SK-N-SH treated with all-trans-retinoic acid at 6 μM for 48 hours (cell line): ENCODE measurements at regions not wholly inside any gene's neighbourhood (a gene's known extent, or its start where the extent isn't known, plus 50 kb on each side); places are given as distances from the start of the nearest gene placed in this dataset.

Source experiments
- ATAC-seq: fragments of 200-7000 bp; cut with Tn5 transposase; 3 replicates; pipeline ENCODE4 v1.9.1; 2020; ENCODE audit warnings: mild to moderate bottlenecking, moderate library complexity
- ARNTL ChIP-seq: fragments of 450-650 bp; formaldehyde crosslinking; IDR thresholded peaks from 2 replicates; pipeline ENCODE4 v1.5.0; 2020; ENCODE audit warnings: low read depth, mild to moderate bottlenecking, moderate library complexity, borderline replicate concordance
- BACH2 ChIP-seq: fragments of 250-450 bp; sonication (Bioruptor Pico); IDR thresholded peaks from 2 replicates; pipeline ENCODE4 v1.9.0; 2021; ENCODE audit warnings: mild to moderate bottlenecking, borderline replicate concordance
- CREB5 ChIP-seq: fragments of 250-450 bp; sonication (Bioruptor Pico); IDR thresholded peaks from 2 replicates; pipeline ENCODE4 v1.5.1; 2020; ENCODE audit warnings: low read depth, mild to moderate bottlenecking, moderate library complexity
- CSDC2 ChIP-seq: fragments of 250-450 bp; sonication (Bioruptor Pico); IDR thresholded peaks from 2 replicates; pipeline ENCODE4 v1.5.0; 2020; ENCODE audit warnings: mild to moderate bottlenecking, moderate library complexity
- ESRRG ChIP-seq: fragments of 250-450 bp; sonication (Bioruptor Pico); IDR thresholded peaks from 2 replicates; pipeline ENCODE4 v1.6.1; 2021; ENCODE audit warnings: mild to moderate bottlenecking
- GLIS3 ChIP-seq: fragments of 250-450 bp; sonication (Bioruptor Pico); IDR thresholded peaks from 2 replicates; pipeline ENCODE4 v1.5.0; 2020; ENCODE audit warnings: mild to moderate bottlenecking, moderate library complexity
- ISL1 ChIP-seq: fragments of 250-450 bp; sonication (Bioruptor Pico); IDR thresholded peaks from 2 replicates; pipeline ENCODE4 v2.1.2; 2022; ENCODE audit warnings: mild to moderate bottlenecking, moderate library complexity
- OSR1 ChIP-seq: fragments of 250-450 bp; sonication (Bioruptor Pico); IDR thresholded peaks from 2 replicates; pipeline ENCODE4 v1.8.0; 2022; ENCODE audit warnings: moderate library complexity, mild to moderate bottlenecking, inconsistent platforms
- PPARA ChIP-seq: fragments of 250-450 bp; sonication (Bioruptor Pico); IDR thresholded peaks from 2 replicates; pipeline ENCODE4 v1.5.0; 2020; ENCODE audit warnings: mild to moderate bottlenecking, borderline replicate concordance
- RARB ChIP-seq: fragments of 250-450 bp; sonication (Bioruptor Pico); IDR thresholded peaks from 2 replicates; pipeline ENCODE4 v1.8.0; 2021; ENCODE audit warnings: mild to moderate bottlenecking, moderate library complexity
- SNAI2 ChIP-seq: fragments of 250-450 bp; sonication (Bioruptor Pico); IDR thresholded peaks from 2 replicates; pipeline ENCODE4 v1.5.0; 2020; ENCODE audit warnings: mild to moderate bottlenecking, moderate library complexity
- TCF4 ChIP-seq: fragments of 250-450 bp; sonication (Bioruptor Pico); IDR thresholded peaks from 2 replicates; pipeline ENCODE4 v1.8.0; 2021; ENCODE audit warnings: mild to moderate bottlenecking, moderate library complexity, borderline replicate concordance
- TOX ChIP-seq: fragments of 250-450 bp; sonication (Bioruptor Pico); IDR thresholded peaks from 2 replicates; pipeline ENCODE4 v1.8.0; 2021; ENCODE audit warnings: mild to moderate bottlenecking, moderate library complexity, borderline replicate concordance
- ZC3H10 ChIP-seq: fragments of 250-450 bp; sonication (Bioruptor Pico); IDR thresholded peaks from 2 replicates; pipeline ENCODE4 v1.5.1; 2021; ENCODE audit warnings: mild to moderate bottlenecking, moderate library complexity
- ZFP3 ChIP-seq: fragments of 250-450 bp; sonication (Bioruptor Pico); IDR thresholded peaks from 2 replicates; pipeline ENCODE4 v1.5.0; 2020; ENCODE audit warnings: mild to moderate bottlenecking, moderate library complexity
- ZFP30 ChIP-seq: fragments of 450-650 bp; formaldehyde crosslinking; IDR thresholded peaks from 2 replicates; pipeline ENCODE4 v1.5.0; 2022; ENCODE audit warnings: mild to moderate bottlenecking, moderate library complexity
- ZNF565 ChIP-seq: fragments of 450-650 bp; formaldehyde crosslinking; conservative IDR thresholded peaks from 2 replicates; pipeline ENCODE4 v1.5.0; 2020; ENCODE audit warnings: low read depth, mild to moderate bottlenecking, moderate library complexity
- ZNF70 ChIP-seq: fragments of 450-650 bp; formaldehyde crosslinking; IDR thresholded peaks from 2 replicates; pipeline ENCODE4 v1.5.0; 2020; ENCODE audit warnings: mild to moderate bottlenecking, moderate library complexity
- ZNF8 ChIP-seq: fragments of 450-650 bp; formaldehyde crosslinking; IDR thresholded peaks from 2 replicates; pipeline ENCODE4 v1.5.0; 2020; ENCODE audit warnings: mild to moderate bottlenecking, moderate library complexity
- TF ChIP-seq, protein P1 (sequence below): fragments of 250-450 bp; sonication (Bioruptor Pico); IDR thresholded peaks from 2 replicates; pipeline ENCODE4 v1.5.1; 2021; ENCODE audit warnings: mild to moderate bottlenecking, moderate library complexity
- TF ChIP-seq, protein P2 (sequence below): fragments of 250-450 bp; sonication (Bioruptor Pico); IDR thresholded peaks from 2 replicates; pipeline ENCODE4 v1.5.0; 2020; ENCODE audit warnings: mild to moderate bottlenecking, moderate library complexity
- TF ChIP-seq, protein P3 (sequence below): fragments of 250-450 bp; sonication (Bioruptor Pico); IDR thresholded peaks from 2 replicates; pipeline ENCODE4 v1.8.0; 2020; ENCODE audit warnings: mild to moderate bottlenecking, moderate library complexity, borderline replicate concordance
- TF ChIP-seq, protein P4 (sequence below): fragments of 250-450 bp; sonication (Bioruptor Pico); IDR thresholded peaks from 2 replicates; pipeline ENCODE4 v1.8.0; 2021; ENCODE audit warnings: low read depth, mild to moderate bottlenecking, moderate library complexity, borderline replicate concordance

- TF ChIP-seq RARB (CRISPR knock-in tag) = no peak
- no peak for ATAC-seq
These were observed 1090.5 kb downstream of the VRK1 start for GRCh38 chr14:97887690-97888089.

DNA sequence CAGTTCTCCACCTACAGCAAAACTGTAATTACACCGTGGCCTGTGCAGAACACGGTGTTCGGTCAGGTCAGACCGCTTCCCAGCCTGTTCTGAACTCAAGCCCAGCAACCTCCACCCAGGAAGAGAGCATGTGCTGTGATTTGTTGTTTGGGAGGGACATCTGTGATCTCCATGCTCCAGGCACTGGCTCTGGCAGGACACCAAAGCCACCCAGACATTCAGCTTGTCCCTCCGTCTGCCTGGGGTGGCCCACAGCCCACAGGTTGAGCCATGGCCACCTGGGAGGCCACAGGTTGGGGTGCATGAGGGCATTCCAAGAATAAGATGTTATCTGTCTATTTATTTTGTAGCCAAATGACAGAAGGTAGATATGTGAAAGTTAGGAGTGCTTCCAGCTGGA is 1091.1 kb downstream of the VRK1 start:
- ATAC-seq = no peak
- TF ChIP-seq, protein P1, sequence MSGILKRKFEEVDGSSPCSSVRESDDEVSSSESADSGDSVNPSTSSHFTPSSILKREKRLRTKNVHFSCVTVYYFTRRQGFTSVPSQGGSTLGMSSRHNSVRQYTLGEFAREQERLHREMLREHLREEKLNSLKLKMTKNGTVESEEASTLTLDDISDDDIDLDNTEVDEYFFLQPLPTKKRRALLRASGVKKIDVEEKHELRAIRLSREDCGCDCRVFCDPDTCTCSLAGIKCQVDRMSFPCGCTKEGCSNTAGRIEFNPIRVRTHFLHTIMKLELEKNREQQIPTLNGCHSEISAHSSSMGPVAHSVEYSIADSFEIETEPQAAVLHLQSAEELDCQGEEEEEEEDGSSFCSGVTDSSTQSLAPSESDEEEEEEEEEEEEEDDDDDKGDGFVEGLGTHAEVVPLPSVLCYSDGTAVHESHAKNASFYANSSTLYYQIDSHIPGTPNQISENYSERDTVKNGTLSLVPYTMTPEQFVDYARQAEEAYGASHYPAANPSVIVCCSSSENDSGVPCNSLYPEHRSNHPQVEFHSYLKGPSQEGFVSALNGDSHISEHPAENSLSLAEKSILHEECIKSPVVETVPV (CRISPR knock-in tag) = no peak
- no peak for TF ChIP-seq GLIS3 (CRISPR knock-in tag)
- no peak for TF ChIP-seq ZFP30 (CRISPR knock-in tag)
- TF ChIP-seq, protein P2, sequence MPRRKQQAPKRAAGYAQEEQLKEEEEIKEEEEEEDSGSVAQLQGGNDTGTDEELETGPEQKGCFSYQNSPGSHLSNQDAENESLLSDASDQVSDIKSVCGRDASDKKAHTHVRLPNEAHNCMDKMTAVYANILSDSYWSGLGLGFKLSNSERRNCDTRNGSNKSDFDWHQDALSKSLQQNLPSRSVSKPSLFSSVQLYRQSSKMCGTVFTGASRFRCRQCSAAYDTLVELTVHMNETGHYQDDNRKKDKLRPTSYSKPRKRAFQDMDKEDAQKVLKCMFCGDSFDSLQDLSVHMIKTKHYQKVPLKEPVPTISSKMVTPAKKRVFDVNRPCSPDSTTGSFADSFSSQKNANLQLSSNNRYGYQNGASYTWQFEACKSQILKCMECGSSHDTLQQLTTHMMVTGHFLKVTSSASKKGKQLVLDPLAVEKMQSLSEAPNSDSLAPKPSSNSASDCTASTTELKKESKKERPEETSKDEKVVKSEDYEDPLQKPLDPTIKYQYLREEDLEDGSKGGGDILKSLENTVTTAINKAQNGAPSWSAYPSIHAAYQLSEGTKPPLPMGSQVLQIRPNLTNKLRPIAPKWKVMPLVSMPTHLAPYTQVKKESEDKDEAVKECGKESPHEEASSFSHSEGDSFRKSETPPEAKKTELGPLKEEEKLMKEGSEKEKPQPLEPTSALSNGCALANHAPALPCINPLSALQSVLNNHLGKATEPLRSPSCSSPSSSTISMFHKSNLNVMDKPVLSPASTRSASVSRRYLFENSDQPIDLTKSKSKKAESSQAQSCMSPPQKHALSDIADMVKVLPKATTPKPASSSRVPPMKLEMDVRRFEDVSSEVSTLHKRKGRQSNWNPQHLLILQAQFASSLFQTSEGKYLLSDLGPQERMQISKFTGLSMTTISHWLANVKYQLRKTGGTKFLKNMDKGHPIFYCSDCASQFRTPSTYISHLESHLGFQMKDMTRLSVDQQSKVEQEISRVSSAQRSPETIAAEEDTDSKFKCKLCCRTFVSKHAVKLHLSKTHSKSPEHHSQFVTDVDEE (CRISPR knock-in tag) = no peak
- no peak for TF ChIP-seq BACH2 (CRISPR knock-in tag)
- TF ChIP-seq ZC3H10 (CRISPR knock-in tag) = no peak
- TF ChIP-seq ARNTL (CRISPR knock-in tag) = no peak
- no peak for TF ChIP-seq TCF4 (CRISPR knock-in tag)
- no peak for TF ChIP-seq PPARA (CRISPR knock-in tag)
- no peak for TF ChIP-seq ISL1 (CRISPR knock-in tag)
- TF ChIP-seq ZFP3 (CRISPR knock-in tag) = no peak
- TF ChIP-seq ZNF8 (CRISPR knock-in tag) = no peak
- TF ChIP-seq TOX (CRISPR knock-in tag) = no peak
- no peak for TF ChIP-seq OSR1
- TF ChIP-seq CREB5 (CRISPR knock-in tag) = no peak
- no peak for TF ChIP-seq ZNF565 (CRISPR knock-in tag)
- TF ChIP-seq ZNF70 (CRISPR knock-in tag) = no peak
- no peak for TF ChIP-seq CSDC2
- TF ChIP-seq ESRRG = no peak
- TF ChIP-seq, protein P3, sequence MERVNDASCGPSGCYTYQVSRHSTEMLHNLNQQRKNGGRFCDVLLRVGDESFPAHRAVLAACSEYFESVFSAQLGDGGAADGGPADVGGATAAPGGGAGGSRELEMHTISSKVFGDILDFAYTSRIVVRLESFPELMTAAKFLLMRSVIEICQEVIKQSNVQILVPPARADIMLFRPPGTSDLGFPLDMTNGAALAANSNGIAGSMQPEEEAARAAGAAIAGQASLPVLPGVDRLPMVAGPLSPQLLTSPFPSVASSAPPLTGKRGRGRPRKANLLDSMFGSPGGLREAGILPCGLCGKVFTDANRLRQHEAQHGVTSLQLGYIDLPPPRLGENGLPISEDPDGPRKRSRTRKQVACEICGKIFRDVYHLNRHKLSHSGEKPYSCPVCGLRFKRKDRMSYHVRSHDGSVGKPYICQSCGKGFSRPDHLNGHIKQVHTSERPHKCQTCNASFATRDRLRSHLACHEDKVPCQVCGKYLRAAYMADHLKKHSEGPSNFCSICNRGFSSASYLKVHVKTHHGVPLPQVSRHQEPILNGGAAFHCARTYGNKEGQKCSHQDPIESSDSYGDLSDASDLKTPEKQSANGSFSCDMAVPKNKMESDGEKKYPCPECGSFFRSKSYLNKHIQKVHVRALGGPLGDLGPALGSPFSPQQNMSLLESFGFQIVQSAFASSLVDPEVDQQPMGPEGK (CRISPR knock-in tag) = no peak
- TF ChIP-seq, all 23 proteins: peak for 0

DNA sequence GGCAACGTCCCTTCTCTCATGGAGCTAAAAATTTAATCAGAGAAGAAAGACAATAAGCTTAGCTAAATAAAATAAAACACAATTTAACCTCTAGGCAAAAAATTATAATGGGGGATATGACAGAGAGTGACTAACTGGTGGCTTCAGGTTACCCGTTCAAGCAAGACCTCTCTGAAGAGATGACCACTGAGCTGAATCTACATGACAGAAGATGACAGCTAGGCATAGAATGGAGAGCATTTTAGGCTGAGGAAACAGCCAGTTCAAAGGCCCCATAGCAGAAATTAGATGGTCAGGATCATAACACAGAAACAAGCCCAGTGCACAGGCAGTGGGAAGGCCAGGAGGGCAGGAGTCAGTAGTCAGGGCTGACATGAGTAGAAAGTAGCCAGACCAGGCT is 1094.3 kb downstream of the VRK1 start:
- no peak for ATAC-seq
- TF ChIP-seq ESRRG (no peak), CREB5 (CRISPR knock-in tag) (no peak), ZC3H10 (CRISPR knock-in tag) (no peak), CSDC2 (no peak), ZNF70 (CRISPR knock-in tag) (no peak), BACH2 (CRISPR knock-in tag) (no peak), ZNF565 (CRISPR knock-in tag) (no peak), ZNF8 (CRISPR knock-in tag) (no peak), ISL1 (CRISPR knock-in tag) (no peak), SNAI2 (CRISPR knock-in tag) (no peak), TCF4 (CRISPR knock-in tag) (no peak), ARNTL (CRISPR knock-in tag) (no peak)
- TF ChIP-seq, protein P4, sequence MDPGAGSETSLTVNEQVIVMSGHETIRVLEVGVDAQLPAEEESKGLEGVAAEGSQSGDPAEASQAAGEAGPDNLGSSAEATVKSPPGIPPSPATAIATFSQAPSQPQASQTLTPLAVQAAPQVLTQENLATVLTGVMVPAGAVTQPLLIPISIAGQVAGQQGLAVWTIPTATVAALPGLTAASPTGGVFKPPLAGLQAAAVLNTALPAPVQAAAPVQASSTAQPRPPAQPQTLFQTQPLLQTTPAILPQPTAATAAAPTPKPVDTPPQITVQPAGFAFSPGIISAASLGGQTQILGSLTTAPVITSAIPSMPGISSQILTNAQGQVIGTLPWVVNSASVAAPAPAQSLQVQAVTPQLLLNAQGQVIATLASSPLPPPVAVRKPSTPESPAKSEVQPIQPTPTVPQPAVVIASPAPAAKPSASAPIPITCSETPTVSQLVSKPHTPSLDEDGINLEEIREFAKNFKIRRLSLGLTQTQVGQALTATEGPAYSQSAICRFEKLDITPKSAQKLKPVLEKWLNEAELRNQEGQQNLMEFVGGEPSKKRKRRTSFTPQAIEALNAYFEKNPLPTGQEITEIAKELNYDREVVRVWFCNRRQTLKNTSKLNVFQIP (CRISPR knock-in tag) = no peak
- TF ChIP-seq, protein P3 (CRISPR knock-in tag) = no peak
- TF ChIP-seq, all 23 proteins: peak for 0
